GM23248 (cell line): ENCODE measurements at regions not wholly inside any gene's neighbourhood (a gene's known extent, or its start where the extent isn't known, plus 50 kb on each side); places are given as distances from the start of the nearest gene placed in this dataset.

Experiments used
- EZH2 ChIP-seq: fragments of 200-600 bp; sonication (generic); IDR thresholded peaks from 2 replicates; pipeline ENCODE4 v1.6.1; 2018; ENCODE audit warnings: antibody characterized with exemption, mild to moderate bottlenecking; ENCODE audit not compliant: insufficient read depth, poor library complexity, severe bottlenecking
- EZH2phosphoT487 ChIP-seq: fragments of 200-600 bp; sonication (generic); IDR thresholded peaks from 2 replicates; pipeline ENCODE4 v1.6.1; 2018; ENCODE audit warnings: antibody characterized with exemption, moderate library complexity, mild to moderate bottlenecking, low read depth; ENCODE audit not compliant: insufficient read depth

DNA sequence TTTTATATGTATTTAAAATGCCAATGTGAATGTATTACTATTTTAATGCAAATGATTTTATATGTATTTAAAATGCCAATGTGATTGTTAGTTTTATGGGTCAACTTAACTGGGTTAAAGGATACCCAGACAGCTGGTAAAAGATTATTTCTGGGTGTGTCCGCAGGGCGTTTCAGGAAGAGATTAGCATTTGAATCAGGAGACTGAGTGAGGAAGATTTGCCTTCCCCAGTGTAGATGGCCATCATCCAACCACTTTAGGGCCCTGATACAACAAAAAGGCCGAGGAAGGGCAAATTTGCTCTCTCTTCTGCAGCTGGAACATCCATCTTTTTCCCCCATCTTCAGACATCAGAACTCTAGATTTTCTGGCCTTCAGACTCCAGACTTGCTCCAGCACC is 116.2 kb downstream of the BAMBI start:
- TF ChIP-seq EZH2phosphoT487 (no peak), EZH2 (no peak)
